RPMI8226 (cell line): ENCODE measurements at regions not wholly inside any gene's neighbourhood (a gene's known extent, or its start where the extent isn't known, plus 50 kb on each side); places are given as distances from the start of the nearest gene placed in this dataset.
"Not testable (repeated sequence)": the region's sequence is repeated elsewhere in the genome, so short reads cannot be mapped to it uniquely, and the experiment has no call there.

Experiments
- DNase-seq: peaks from one replicate; pipeline ENCODE4 v3.0.0-alpha.2; 2015

GRCh38 chr5:52623291-52623690 lies 164.4 kb upstream of the ITGA1 start:
- no peak for DNase-seq

GRCh38 chr5:52624291-52624690 lies 163.4 kb upstream of the ITGA1 start:
- DNase-seq, result no peak

DNA sequence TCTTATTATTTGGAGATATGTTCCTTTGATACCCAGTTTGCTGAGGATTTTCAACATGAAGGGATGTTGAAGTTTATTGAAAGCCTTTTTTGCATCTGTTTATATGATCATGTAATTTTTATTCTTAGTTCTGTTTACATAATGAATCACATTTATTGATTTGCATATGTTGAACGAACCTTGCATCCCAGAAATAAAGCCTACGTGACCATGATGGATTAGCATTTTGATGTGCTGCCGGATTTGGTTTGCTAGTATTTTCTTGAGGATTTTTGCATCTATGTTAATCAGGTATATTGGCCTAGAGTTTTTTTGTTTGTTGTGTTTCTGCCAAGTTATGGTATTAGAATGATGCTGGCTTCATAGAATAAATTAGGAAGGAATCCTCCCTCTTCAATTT lies 161.4 kb upstream of the ITGA1 start:
- no peak for DNase-seq

DNA sequence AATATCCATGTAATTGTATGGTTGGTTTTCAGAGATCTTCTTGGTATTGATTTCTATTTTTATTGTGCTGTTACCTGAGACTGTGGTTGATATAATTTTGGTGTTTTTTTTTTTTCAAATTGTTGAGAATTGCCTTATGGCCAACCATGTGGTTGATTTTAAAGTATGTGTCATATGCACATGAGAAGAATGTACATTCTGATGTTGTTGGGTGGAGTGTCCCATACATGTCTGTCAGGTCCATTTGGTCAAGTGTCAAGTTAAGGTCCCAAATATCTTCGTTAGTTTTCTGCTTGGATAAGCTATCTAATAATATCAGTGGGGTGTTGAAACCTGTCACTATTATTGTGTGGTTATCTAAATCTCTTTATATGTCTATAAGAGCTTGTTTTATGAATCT lies 160.0 kb upstream of the ITGA1 start:
- no peak for DNase-seq

DNA sequence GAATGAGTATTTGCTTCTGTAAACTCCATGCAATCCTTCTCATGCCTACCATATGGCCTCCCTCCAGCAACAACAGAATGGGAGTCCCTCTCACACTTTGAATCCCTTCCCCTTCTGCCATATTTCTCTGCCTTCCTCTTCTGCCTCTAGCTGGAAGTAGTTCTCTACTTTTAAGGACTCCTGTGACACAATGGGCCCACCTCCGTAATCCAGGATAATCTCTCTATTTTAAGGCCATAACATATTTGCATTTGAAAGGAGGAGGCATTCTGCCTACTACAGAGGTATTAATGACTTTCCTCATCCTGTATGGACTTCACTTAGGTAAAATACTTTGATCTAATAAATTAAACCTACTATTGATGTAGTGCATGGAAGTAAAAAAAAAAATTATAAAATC lies 155.4 kb upstream of the ITGA1 start:
- no peak for DNase-seq

- DNase-seq, result not testable (repeated sequence)
These were observed 153.5 kb upstream of the ITGA1 start for GRCh38 chr5:52634171-52634570.

DNA sequence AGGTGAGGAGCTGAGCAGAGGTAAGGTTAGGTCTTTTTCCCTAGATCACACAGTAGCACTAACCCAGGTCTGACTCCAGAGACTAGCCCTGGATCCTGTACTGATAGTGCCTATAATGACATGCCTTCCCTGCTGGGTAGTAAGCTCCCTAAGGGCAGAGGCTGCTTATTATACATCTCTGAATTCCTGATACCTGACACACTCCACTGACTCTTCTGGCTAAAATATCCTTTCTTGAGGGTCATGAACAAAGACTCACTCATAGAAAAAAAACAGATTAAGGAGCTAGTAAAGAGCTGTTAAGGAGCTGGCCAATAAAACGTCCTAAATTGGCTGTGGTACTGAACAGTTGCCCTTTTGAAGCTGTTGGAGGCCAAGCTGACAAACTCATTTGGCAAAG lies 149.0 kb upstream of the ITGA1 start:
- DNase-seq, result no peak

DNA sequence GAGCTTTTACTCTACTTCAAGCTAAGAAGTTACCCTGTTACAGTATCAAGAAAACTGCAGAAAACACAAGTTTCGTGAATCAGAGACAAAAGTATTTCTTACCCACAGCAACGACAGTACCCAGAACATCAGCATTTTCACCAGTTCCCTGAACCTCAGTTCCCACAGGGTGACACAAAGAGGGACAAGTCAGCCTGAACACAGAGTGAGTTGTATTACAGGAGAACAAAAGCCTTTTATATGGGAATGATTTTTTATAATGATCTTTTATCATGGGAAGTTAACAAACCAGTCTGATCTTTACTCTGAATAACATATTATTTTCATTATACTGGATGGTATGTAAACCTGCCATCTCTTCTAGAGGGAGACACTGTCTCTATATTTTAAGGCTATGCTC lies 139.0 kb upstream of the ITGA1 start:
- DNase-seq, result no peak

GRCh38 chr5:52655163-52655562 lies 132.6 kb upstream of the ITGA1 start:
- no peak for DNase-seq

- DNase-seq, result no peak
These were observed 131.0 kb upstream of the ITGA1 start for GRCh38 chr5:52656569-52657246.

GRCh38 chr5:52657247-52657645 lies 130.5 kb upstream of the ITGA1 start:
- peak; percentile 23 for DNase-seq

DNA sequence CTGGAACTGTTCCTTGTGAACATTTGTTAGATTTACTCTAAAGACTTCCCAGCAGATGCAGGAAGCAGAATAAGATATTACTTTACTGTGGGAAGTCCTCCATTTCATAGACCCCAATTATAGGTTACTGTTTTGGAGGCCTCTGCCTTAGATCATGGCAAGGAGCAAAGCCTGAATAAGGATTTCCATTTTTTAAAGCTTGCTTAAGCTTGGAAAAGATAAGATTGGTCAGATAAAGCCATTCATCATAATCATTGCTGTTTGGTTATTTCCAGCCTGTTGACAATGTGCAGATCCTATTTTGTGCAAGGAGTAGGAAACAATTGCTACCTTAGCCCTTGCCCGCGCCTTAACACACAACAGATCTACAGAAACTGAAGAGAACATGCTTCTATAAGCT lies 129.5 kb upstream of the ITGA1 start:
- no peak for DNase-seq

GRCh38 chr5:52660621-52661020 lies 127.1 kb upstream of the ITGA1 start:
- DNase-seq, result no peak

- DNase-seq, result no peak
These were observed 125.7 kb upstream of the ITGA1 start for GRCh38 chr5:52661903-52662595.

- DNase-seq, result no peak
These were observed 122.2 kb upstream of the ITGA1 start for GRCh38 chr5:52665559-52665958.

GRCh38 chr5:52668139-52668538 lies 119.6 kb upstream of the ITGA1 start:
- DNase-seq, result no peak

DNA sequence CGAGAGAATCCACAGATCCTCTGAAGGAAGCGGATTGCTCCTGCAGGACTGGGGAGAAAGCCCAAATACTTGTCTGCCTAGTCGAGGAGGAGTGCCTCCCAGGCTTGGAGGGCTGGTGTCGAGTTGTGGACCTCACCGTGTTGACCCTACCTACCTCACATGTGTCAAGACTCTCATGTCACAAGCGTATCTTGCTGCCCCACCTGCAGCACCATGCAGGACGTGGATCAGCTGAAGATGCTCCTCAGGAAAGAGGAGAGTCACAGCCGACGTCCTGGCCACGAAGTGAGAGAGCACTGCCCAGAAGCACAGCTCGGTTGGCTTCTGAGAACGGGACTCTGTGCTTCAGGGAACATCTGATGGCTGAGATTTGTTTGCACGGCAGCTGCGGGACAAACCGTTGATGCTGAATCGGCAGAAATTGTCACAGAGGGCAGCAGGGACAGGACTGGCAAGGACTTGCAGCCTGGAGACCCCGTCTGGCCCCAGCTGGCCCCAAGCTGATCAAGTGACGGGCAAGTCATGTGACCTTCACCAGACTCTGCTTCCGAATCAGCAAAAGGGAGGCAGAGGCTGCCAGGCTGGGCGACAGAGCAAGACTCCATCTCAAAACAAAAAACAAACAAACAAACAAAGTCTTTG lies 119.1 kb upstream of the ITGA1 start:
- DNase-seq, result peak; percentile 23

DNA sequence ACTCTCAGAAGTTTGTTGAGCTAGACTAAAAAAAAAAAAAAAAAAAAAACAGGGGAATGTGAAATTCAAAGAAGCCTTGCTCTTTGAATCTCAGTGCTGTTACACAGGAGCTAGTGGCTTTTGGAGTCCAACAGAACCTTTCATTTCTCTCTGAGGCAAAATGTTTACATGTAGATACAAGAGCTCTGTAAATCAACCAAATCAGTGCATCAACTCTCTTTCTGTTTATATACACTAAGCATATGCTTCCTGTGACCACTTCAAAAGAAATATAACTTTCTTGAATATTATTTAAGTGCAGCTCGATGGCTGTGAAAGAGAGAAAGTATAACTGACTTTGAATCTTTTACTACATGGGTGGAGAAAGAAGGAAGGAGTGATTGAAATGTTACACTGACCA lies 115.3 kb upstream of the ITGA1 start:
- no peak for DNase-seq

DNA sequence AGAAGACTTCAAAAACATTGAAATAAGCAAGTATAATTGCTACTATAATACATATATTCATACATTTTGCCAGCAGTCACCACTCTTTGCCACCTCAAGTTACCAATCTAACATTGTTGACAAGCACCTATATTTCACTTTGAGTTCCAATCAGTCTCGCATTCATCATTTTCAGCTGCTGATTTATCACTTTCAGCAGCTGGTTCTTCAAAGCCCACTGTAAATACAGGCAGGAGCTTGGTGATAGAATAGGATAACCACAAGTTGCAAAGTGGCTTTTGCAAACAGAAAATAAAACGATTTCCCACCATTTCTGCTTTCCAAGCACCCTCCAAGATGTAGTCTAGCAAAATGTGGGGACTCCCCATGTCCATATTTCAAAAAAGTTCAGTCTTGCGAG lies 114.2 kb upstream of the ITGA1 start:
- DNase-seq, result no peak

DNA sequence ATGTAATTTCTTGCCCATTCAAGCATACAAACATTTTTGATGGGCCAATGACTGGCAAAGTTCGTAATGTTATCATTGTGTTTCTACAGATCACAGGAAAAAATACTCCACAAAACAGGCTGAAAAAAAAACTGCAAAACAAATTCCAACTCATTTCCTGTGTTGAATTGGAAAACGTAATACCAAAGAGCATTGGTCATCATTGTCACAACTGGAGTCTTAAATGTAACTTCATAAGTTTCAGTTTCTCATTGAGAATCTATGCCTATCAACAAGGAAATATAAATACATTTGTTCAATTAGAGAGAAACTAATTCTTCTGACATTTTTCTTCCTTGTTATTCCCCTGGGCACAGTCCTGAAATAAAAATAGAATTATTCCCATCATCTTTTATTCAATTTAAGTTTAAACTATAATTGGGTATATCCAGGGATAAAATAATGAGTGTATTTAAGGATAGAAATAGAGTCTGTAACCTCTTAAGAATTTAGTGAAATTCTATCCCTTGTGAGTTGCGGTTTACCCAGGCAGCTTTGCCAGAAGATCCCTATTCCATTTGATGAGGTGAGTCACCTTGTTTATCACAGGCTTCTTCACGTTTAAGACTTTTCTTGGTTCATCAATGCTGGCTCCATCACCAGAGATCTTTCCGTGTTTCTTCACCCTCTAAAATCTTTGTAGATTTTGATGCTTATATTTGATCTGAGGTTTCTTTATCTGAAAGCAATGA lies 112.7 kb upstream of the ITGA1 start:
- DNase-seq, result no peak

- DNase-seq, result no peak
These were observed 105.2 kb upstream of the ITGA1 start for GRCh38 chr5:52682492-52682891.

DNA sequence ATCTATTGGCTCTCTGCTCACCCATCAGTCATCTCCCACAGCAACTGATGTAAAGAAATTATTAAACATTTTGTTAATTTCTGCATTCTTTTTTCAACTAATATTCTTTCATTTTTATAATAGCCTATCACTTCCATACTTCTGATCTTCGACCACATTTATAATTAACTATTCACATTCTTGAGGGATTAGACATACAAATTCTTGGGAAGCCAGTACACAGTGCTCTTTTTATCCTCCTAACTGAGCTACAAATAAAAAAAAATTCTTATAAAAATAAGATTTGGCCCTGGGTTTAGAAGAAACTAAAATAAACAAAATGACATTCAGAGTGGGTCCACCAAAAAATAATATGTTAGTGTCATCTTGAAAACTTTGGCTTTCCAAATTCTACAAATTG lies 103.7 kb upstream of the ITGA1 start:
- DNase-seq, result no peak

GRCh38 chr5:52685566-52685965 lies 102.2 kb upstream of the ITGA1 start:
- DNase-seq, result no peak

DNA sequence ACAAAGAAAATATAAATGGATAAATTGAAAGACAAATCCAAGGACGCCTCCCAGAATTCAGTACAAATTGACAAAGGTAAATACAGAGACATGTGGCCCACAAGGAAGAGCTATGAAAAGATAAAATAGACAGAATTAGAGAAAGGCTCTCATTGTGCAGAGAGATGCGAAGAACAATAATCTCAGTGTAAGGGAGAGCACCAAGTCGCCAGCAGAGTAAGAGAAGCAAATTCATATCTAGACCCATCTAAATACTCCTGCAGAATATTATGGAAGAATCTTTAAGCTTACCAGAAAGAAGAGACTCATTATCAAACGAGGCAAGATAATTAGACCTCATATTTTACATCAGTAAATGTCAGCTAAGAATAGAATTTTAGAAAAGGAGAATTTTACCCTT lies 101.7 kb upstream of the ITGA1 start:
- no peak for DNase-seq
